GM12864 (cell line): ENCODE measurements at regions not wholly inside any gene's neighbourhood (a gene's known extent, or its start where the extent isn't known, plus 50 kb on each side); places are given as distances from the start of the nearest gene placed in this dataset.

Source experiments
- DNase-seq: peaks from one replicate; pipeline ENCODE4 v3.0.0-alpha.2; 2011; ENCODE audit warnings: low read depth
- H3K4me3 ChIP-seq: 2 replicates; pipeline ENCODE4 v1.5.1; 2011; ENCODE audit warnings: mild to moderate bottlenecking, low read depth, low read length, control low read depth
- TF ChIP-seq, protein P1 (sequence below): IDR thresholded peaks from 2 replicates; pipeline ENCODE4 v1.5.1; 2011; ENCODE audit warnings: low read depth, mild to moderate bottlenecking, moderate library complexity, low read length, control low read depth, inconsistent platforms; ENCODE audit errors: missing control alignments

- H3K4me3 ChIP-seq: no peak overlapping the region
- DNase-seq: no peak
- TF ChIP-seq, protein P1, sequence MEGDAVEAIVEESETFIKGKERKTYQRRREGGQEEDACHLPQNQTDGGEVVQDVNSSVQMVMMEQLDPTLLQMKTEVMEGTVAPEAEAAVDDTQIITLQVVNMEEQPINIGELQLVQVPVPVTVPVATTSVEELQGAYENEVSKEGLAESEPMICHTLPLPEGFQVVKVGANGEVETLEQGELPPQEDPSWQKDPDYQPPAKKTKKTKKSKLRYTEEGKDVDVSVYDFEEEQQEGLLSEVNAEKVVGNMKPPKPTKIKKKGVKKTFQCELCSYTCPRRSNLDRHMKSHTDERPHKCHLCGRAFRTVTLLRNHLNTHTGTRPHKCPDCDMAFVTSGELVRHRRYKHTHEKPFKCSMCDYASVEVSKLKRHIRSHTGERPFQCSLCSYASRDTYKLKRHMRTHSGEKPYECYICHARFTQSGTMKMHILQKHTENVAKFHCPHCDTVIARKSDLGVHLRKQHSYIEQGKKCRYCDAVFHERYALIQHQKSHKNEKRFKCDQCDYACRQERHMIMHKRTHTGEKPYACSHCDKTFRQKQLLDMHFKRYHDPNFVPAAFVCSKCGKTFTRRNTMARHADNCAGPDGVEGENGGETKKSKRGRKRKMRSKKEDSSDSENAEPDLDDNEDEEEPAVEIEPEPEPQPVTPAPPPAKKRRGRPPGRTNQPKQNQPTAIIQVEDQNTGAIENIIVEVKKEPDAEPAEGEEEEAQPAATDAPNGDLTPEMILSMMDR: no peak
Observed at GRCh38 chr18:56412951-56413350, 225.4 kb downstream of the TXNL1 start.

DNA sequence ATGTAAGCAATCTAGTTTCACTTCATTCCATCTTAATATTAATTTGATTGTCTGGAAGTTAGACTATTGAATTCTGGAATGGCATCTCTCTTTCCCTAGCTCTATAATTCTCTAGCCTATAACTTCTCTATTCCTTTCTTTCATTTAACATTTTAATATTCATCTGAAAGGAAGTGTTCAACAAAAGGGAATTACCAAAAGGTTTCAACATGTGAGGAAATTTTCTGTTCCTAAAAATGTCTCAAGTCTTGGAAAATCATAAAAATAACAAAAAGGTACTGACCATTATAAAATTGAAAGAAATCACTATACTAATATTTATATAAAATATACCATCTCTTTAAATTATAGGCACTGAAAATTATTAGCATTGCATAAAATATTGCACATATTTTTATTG is 228.7 kb downstream of the TXNL1 start:
- no peak overlapping the region for H3K4me3 ChIP-seq
- TF ChIP-seq, protein P1: no peak
- DNase-seq: no peak

GRCh38 chr18:56407646-56408180 is 230.7 kb downstream of the TXNL1 start:
- TF ChIP-seq, protein P1: no peak
- no peak for DNase-seq
- no peak overlapping the region for H3K4me3 ChIP-seq

DNA sequence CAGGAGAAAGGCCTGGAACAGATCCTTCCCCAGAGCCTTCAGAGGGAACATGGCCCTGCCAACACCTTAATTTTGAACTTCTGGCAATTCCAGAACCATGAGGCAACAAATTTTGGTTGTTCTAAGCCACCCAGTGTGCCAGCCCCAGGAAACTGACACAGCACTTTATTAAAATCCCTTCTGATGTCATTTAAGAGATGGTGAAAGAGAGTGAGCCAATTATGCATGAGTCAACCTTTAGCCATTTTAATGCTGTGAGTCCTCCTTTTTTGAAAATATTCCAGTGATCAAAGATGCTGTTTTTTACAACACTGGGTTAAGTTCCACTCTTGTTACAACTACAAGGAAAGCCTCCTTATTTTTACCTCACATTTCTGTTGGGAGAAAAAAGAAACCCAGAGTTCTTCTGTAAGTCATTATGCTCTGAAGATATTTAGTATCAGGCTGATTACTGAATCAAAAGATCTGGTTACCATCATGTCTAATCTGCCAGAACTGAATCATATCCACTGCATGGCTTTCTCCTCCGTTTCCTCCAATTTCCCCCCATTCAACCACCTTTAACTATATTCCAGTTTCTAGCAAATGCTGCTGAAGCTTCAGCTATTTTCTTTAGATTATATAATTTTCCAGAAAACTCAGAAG is 235.4 kb downstream of the TXNL1 start:
- no peak for DNase-seq
- H3K4me3 ChIP-seq: no peak overlapping the region
- TF ChIP-seq, protein P1: no peak

DNA sequence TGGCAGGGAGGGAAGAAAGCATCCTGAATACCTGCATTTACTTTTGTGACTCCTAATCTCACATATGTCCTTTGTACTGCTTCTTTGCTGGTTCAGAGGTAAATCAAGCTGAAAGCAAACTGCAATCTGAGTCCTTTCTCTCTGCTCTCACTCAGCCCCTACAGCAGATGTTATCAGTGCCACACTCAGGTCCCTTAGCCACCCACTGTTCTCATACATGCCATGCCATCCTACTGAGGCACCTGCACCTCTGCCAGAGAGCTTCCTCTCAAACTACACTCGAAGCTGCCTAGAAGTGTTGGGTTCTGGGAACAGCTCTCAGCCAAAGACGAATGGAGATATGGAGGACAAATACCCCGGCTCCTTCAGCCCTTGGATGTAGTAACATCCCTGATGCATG is 244.5 kb downstream of the TXNL1 start:
- DNase-seq: no peak
- TF ChIP-seq, protein P1: no peak
- H3K4me3 ChIP-seq: no peak overlapping the region

DNA sequence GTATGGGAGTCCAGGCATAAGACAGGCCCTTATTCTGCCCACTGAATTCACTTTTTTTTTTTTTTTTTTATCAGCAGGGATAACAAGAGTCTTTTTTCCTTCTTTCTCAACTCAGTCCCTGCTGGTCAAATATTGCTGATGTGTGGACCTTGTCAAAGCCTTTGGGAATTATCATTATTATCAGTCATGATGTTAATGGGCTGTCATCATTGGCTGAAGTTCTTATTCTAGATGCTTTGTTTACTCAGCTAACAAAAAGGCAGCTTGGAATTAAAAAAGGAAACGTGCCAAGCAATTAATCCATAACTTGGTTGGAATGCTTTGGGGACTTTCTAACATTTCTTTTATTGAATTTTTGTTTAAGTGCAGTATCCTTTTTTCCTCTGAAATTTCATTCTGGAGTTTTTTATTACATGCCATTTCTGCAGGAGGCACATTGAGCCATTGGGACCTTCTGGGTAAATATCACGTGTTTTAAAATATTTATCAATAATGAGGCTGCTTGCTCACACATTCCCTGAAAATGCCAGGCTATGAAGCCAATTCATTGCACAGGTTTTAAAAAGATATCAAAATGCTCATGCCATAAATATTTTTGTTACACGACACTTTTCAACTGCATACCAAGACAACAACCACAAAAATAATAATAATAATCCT is 246.3 kb downstream of the TXNL1 start:
- H3K4me3 ChIP-seq: no peak overlapping the region
- TF ChIP-seq, protein P1: no peak
- no peak for DNase-seq
